GM23338 (cell line): ENCODE measurements at regions not wholly inside any gene's neighbourhood (a gene's known extent, or its start where the extent isn't known, plus 50 kb on each side); places are given as distances from the start of the nearest gene placed in this dataset.

ENCODE experiments used
- ATAC-seq: fragments of 200-7000 bp; cut with Tn5 transposase; 3 replicates; pipeline ENCODE4 v1.9.1; 2020
- DNase-seq: peaks from one replicate; pipeline ENCODE4 v3.0.0-alpha.2; 2015; ENCODE audit warnings: low spot score
- H2AFZ ChIP-seq: fragments of 200-600 bp; sonication (generic); 2 replicates; pipeline ENCODE4 v1.8.0; 2016; ENCODE audit warnings: antibody characterized with exemption, mild to moderate bottlenecking, moderate library complexity
- H3F3A ChIP-seq: fragments of 200-600 bp; sonication (generic); replicated peaks from 2 replicates; pipeline ENCODE4 v1.8.0; 2017; ENCODE audit warnings: antibody characterized with exemption, mixed run types, low read depth
- H3K27ac ChIP-seq: fragments of 200-600 bp; sonication (generic); 2 replicates; pipeline ENCODE4 v1.6.1; 2016; ENCODE audit warnings: low read depth
- H3K27me3 ChIP-seq: fragments of 200-600 bp; sonication (generic); 2 replicates; pipeline ENCODE4 v1.8.0; 2016; ENCODE audit warnings: mild to moderate bottlenecking, mixed run types, moderate library complexity; ENCODE audit not compliant: insufficient read depth
- H3K36me3 ChIP-seq: fragments of 200-600 bp; sonication (generic); 2 replicates; pipeline ENCODE4 v1.8.0; 2016; ENCODE audit warnings: mild to moderate bottlenecking; ENCODE audit not compliant: insufficient read depth
- H3K4me1 ChIP-seq: fragments of 200-600 bp; sonication (generic); 2 replicates; pipeline ENCODE4 v1.8.0; 2016; ENCODE audit warnings: mild to moderate bottlenecking, moderate library complexity; ENCODE audit not compliant: insufficient read depth
- H3K4me2 ChIP-seq: fragments of 200-600 bp; sonication (generic); 2 replicates; pipeline ENCODE4 v1.7.1; 2017; ENCODE audit warnings: mixed run types
- H3K4me3 ChIP-seq: fragments of 200-600 bp; sonication (generic); 2 replicates; pipeline ENCODE4 v1.6.1; 2016; ENCODE audit warnings: mixed run types
- H3K79me2 ChIP-seq: fragments of 200-600 bp; sonication (generic); replicated peaks from 2 replicates; pipeline ENCODE4 v1.8.0; 2017; ENCODE audit warnings: mild to moderate bottlenecking; ENCODE audit not compliant: insufficient read depth
- H3K9me2 ChIP-seq: fragments of 200-600 bp; sonication (generic); 2 replicates; pipeline ENCODE4 v1.8.0; 2017; ENCODE audit not compliant: insufficient read depth
- H4K20me1 ChIP-seq: fragments of 200-600 bp; sonication (generic); replicated peaks from 2 replicates; pipeline ENCODE4 v1.8.0; 2017; ENCODE audit warnings: mild to moderate bottlenecking; ENCODE audit not compliant: insufficient read depth
- H3K27ac Mint-ChIP-seq: 2 replicates; pipeline ENCODE4 v1.8.0; 2020; ENCODE audit warnings: inconsistent platforms, mild to moderate bottlenecking, moderate library complexity, mixed read lengths
- H3K27me3 Mint-ChIP-seq: 3 replicates; pipeline ENCODE4 v1.8.0; 2022; ENCODE audit warnings: low read depth, mild to moderate bottlenecking, moderate library complexity, mixed read lengths, inconsistent platforms; ENCODE audit not compliant: insufficient read depth, poor library complexity
- H3K36me3 Mint-ChIP-seq: 3 replicates; pipeline ENCODE4 v1.8.0; 2021; ENCODE audit warnings: low read depth, mild to moderate bottlenecking, inconsistent platforms, moderate library complexity, mixed read lengths
- H3K4me1 Mint-ChIP-seq: 3 replicates; pipeline ENCODE4 v1.8.0; 2020; ENCODE audit warnings: mild to moderate bottlenecking, inconsistent platforms, mixed read lengths
- H3K4me3 Mint-ChIP-seq: 3 replicates; pipeline ENCODE4 v1.8.0; 2021; ENCODE audit warnings: moderate library complexity, mild to moderate bottlenecking, inconsistent platforms, mixed read lengths
- H3K9me3 Mint-ChIP-seq: 3 replicates; pipeline ENCODE4 v1.8.0; 2020; ENCODE audit warnings: moderate library complexity, mild to moderate bottlenecking, inconsistent platforms, mixed read lengths
- CREB1 ChIP-seq: fragments of 250-450 bp; sonication (Bioruptor Pico); IDR thresholded peaks from 2 replicates; pipeline ENCODE4 v1.5.0; 2020; ENCODE audit warnings: low read depth, mild to moderate bottlenecking, moderate library complexity
- ETS1 ChIP-seq: IDR thresholded peaks from 2 replicates; pipeline ENCODE4 v1.6.1; 2016; ENCODE audit warnings: antibody characterized with exemption
- EZH2 ChIP-seq: fragments of 200-600 bp; sonication (generic); IDR thresholded peaks from one replicate; pipeline ENCODE4 v1.8.0; 2017; ENCODE audit warnings: antibody characterized with exemption, mild to moderate bottlenecking, low read depth; ENCODE audit not compliant: unreplicated experiment
- EZH2phosphoT487 ChIP-seq: fragments of 200-600 bp; sonication (generic); IDR thresholded peaks from one replicate; pipeline ENCODE4 v1.8.1; 2018; ENCODE audit warnings: antibody characterized with exemption; ENCODE audit not compliant: unreplicated experiment
- POLR2AphosphoS5 ChIP-seq: IDR thresholded peaks from 2 replicates; pipeline ENCODE4 v1.6.1; 2016; ENCODE audit warnings: antibody characterized with exemption, low read depth
- REST ChIP-seq: IDR thresholded peaks from one replicate; pipeline ENCODE4 v1.6.1; 2018; ENCODE audit warnings: antibody characterized with exemption; ENCODE audit not compliant: unreplicated experiment
- ZNF114 ChIP-seq: fragments of 250-450 bp; sonication (Bioruptor Pico); IDR thresholded peaks from 2 replicates; pipeline ENCODE4 v1.5.0; 2020; ENCODE audit warnings: mild to moderate bottlenecking, moderate library complexity
- ZNF462 ChIP-seq: fragments of 250-450 bp; sonication (Bioruptor Pico); IDR thresholded peaks from 2 replicates; pipeline ENCODE4 v1.5.0; 2020; ENCODE audit warnings: mild to moderate bottlenecking, moderate library complexity

GRCh38 chr12:97276661-97277429 lies 185.8 kb upstream of the RMST start:
- H3K27me3 Mint-ChIP-seq = peaks cover 8% of the 10 kb centered on the region
- TF ChIP-seq ETS1 = no peak
- TF ChIP-seq ZNF462 = no peak
- TF ChIP-seq CREB1 = no peak
- no peak for TF ChIP-seq REST
- no peak for TF ChIP-seq POLR2AphosphoS5
- no peak for TF ChIP-seq ZNF114 (CRISPR knock-in tag)
- no peak for TF ChIP-seq EZH2
- TF ChIP-seq EZH2phosphoT487 = no peak

More at GRCh38 chr12:97276661-97277429, 185.8 kb upstream of the RMST start:
- Histone ChIP-seq H3K4me3 (no peak overlapping the region), H3K4me2 (peak overlapping the region; percentile 70), H3K4me1 (peaks cover 11% of the 10 kb centered on the region), H3K79me2 (no peaks in the 10 kb centered on the region), H4K20me1 (no peaks in the 10 kb centered on the region), H2AFZ (peak overlapping the region; percentile 87; the same call in 1 of the 2 replicates), H3K27me3 (no peaks in the 10 kb centered on the region), H3K36me3 (no peaks in the 10 kb centered on the region), H3K9me2 (no peaks in the 10 kb centered on the region), H3K27ac (no peak overlapping the region), H3F3A (no peaks in the 10 kb centered on the region)
- DNase-seq (no peak), ATAC-seq (no peak)
- Mint-ChIP-seq H3K27ac (no peak overlapping the region), H3K4me1 (peaks cover 22% of the 10 kb centered on the region), H3K36me3 (peaks cover 8% of the 10 kb centered on the region), H3K4me3 (no peak overlapping the region), H3K9me3 (peaks cover 11% of the 10 kb centered on the region; the same call in 2 of the 3 replicates)
